Skeletal muscle cell (primary cell): ENCODE measurements at regions not wholly inside any gene's neighbourhood (a gene's known extent, or its start where the extent isn't known, plus 50 kb on each side); places are given as distances from the start of the nearest gene placed in this dataset.
A peak's percentile ranks its signal among the peaks of the same experiment; 100 is the strongest.
"Not testable (repeated sequence)": the region's sequence is repeated elsewhere in the genome, so short reads cannot be mapped to it uniquely, and the experiment has no call there.

Experiments used
- DNase-seq: peaks from one replicate; pipeline ENCODE4 v3.0.0-alpha.2; 2010; ENCODE audit warnings: low read depth
- H3K4me3 ChIP-seq: 2 replicates; pipeline ENCODE4 v1.5.1; 2011; ENCODE audit warnings: low read depth, mild to moderate bottlenecking, control low read depth, low read length, moderate library complexity

GRCh38 chr6:82501901-82502300 lies 138.3 kb downstream of the TPBG start:
- DNase-seq, H3K4me3 ChIP-seq: not testable (repeated sequence)

- DNase-seq: peak; percentile 16
These were observed 142.9 kb downstream of the TPBG start for GRCh38 chr6:82506526-82506925.

GRCh38 chr6:82507112-82507511 lies 143.5 kb downstream of the TPBG start:
- no peak for DNase-seq
- no peak overlapping the region for H3K4me3 ChIP-seq

More at GRCh38 chr6:82506526-82506925, 142.9 kb downstream of the TPBG start:
- no peak overlapping the region for H3K4me3 ChIP-seq

DNA sequence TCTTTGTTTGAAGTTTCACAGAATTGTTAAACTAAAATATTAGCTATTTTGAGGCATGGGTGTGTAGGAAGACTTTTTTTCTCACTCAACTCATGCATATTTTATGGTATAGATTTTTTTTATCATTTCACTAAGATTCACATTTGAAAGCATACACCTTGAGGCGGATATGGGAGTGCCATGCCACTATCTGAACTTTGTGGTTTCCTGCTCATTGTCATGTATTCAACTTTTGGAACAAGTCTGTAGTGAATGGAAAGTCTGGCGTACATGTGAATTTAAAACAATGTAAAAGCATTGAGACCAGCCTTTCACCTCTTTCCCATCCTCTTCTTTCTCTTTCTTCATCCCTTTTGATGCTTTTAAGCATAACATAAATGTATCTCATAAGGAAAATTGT lies 147.9 kb downstream of the TPBG start:
- no peak for DNase-seq
- no peak overlapping the region for H3K4me3 ChIP-seq

GRCh38 chr6:82517896-82518295 lies 154.3 kb downstream of the TPBG start:
- DNase-seq, H3K4me3 ChIP-seq: not testable (repeated sequence)

DNA sequence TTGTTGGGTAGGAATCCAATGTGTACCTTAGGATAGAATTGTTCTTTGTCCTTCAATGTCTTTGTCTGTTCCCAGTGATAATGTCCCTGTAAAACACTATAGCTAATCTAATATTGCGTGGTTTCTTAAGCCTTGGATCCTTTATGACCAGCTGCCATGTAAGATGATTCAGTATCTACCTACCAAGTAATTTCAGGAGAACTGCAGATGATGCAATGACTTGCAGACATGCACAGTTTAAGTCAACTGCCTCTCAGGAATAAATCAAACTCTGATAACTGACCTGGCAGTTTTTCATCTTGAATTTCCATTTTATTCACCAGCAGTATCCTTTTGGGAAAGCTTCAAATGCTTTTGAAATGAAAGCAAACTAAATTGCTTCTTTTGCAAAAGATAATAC lies 157.8 kb downstream of the TPBG start:
- peak; percentile 41 for DNase-seq

GRCh38 chr6:82521861-82522260 lies 158.2 kb downstream of the TPBG start:
- no peak overlapping the region for H3K4me3 ChIP-seq
- DNase-seq: no peak

More for the DNA sequence above, 157.8 kb downstream of the TPBG start:
- H3K4me3 ChIP-seq: no peak overlapping the region

DNA sequence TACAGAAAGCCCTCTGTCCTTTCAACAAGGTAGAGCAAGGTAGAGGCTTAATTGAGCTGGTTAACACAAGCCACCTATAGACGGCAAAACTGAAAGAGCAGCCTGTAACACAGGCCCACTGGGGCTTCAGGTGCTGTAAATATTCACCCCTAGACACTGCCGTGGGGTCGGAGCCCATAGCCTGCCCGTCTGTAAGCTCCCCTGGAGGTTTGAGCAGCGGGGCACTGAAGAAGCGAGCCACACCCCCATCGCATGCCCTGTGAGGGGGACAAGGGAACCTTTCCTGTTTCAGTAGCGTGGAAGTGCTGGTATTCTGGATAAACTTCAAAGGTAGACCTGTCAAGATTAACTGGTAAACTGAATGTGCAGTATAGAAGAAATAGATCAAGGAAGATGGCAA lies 160.4 kb downstream of the TPBG start:
- H3K4me3 ChIP-seq: no peak overlapping the region
- no peak for DNase-seq

DNA sequence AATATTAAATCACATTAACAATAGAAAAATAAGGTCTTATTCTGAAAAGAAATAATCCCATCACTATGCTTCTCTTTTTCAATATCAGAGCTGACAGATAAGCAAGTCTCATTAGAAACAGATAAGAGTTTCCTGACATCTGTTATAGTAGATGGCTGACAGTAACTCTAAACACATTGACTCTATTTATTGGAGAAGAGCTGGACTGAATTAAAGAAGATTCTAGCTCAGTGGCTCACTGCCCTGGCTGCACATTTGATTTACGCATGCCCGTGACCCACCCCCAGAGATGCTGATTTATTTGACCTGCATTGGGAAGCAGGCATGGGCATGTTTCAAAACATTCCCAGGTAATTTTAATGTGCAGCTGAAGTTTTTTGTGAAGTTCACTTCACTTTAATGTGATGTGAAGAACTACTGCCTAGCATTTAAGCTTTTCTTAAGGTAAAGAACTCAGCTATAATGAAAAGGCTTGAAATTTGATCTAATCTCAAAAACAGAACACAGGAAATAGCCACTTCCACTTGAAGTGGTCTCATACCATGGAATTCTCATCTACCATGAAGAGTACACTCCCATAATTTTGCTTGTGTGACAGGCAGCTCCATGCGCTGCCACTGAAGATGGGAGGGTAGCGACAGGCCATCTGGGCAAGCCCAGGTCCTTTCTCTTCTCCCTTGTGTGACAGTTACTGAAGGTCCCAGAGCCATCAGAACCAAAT lies 162.3 kb downstream of the TPBG start:
- H3K4me3 ChIP-seq: no peak overlapping the region
- no peak for DNase-seq

GRCh38 chr6:82529960-82530460 lies 166.4 kb downstream of the TPBG start:
- not testable (repeated sequence) for H3K4me3 ChIP-seq, DNase-seq

DNA sequence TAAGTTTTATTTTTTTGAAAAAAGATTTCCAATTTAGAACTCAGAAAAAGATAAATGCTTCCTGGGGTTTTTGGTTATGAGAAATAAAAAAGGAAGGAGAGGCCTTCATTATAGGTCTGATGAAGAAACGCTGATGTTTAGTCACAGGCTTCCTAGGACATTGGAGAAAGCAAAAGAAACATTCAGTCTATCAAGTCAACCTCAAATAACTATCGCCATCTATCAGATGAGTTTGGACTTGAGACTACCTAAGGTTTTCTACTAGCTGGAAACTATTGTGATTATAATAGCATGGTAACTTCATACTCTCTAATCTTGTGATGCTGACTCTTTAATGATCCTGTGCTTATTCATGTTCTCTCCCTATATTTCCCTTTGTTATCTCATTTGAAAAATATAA lies 171.3 kb downstream of the TPBG start:
- no peak overlapping the region for H3K4me3 ChIP-seq
- DNase-seq: no peak

GRCh38 chr6:82549480-82549879 lies 185.9 kb downstream of the TPBG start:
- not testable (repeated sequence) for H3K4me3 ChIP-seq, DNase-seq

GRCh38 chr6:82551311-82551710 lies 187.7 kb downstream of the TPBG start:
- not testable (repeated sequence) for H3K4me3 ChIP-seq, DNase-seq

DNA sequence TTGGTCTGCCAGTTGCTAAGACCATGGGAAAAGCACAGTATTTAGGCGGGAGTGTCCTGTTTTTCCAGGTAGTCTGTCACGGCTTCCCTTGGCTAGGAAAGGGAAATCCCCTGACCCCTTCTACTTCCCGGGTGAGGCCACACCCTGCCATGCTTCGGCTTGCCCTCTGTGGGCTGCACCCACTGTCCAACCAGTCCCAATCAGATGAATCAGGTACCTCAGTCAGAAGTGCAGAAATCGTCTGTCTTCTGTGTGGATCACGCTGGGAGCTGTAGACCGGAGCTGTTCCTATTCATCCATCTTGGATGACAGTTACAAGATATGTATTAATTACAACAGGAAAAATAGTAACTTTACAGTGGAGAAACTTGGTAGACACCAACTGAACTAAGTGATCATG lies 188.2 kb downstream of the TPBG start:
- H3K4me3 ChIP-seq: no peak overlapping the region
- no peak for DNase-seq

DNA sequence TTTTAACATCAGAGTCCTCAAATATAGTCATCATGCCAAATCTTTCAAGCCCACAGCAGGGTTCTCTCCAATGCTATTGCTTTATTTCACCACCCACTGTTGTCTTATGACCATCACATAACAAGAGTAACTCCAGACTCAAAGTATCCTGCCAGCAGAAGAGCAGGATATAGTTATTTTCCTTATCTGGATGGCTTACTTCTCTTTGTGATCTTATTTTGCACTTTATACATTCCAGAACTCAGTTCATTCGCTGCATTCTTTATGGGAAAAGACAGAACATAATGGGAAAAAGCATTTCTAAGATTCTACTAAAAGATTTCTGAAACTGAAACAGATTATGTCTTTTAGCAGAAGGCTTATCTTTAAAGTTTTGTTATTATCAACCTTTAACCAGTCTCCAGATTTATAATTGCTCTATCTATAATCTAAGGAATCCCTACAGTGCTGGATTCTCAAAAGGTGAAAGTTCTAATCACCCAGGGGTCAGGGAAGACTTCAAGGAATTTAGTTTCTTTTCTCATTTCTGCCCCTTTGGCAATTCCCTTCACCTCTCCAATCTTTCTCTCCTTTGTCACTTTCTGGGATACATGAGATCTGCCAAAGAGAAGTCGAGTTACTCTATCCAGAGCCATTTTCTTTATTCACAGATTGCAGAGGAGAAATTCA lies 190.4 kb downstream of the TPBG start:
- DNase-seq: no peak
- no peak overlapping the region for H3K4me3 ChIP-seq

DNA sequence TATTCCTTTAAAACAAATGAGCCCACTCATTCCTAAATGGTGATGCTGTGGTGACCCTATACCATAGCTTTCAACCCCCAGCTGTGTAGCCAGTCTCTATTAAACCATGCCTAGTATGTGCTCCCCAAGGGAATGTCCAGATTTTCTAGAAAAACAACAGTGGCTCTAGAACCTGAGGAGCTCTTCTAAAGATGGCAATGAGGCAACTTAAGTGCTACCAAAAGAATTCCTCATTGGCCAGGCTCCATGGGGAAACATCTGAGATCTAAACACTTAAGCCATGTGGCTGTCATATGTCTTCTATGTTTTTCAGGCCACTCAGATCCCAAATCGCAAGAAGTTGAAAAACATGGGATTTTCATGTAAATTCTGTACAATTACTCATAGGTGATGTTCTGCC lies 191.0 kb downstream of the TPBG start:
- no peak overlapping the region for H3K4me3 ChIP-seq
- DNase-seq: no peak

DNA sequence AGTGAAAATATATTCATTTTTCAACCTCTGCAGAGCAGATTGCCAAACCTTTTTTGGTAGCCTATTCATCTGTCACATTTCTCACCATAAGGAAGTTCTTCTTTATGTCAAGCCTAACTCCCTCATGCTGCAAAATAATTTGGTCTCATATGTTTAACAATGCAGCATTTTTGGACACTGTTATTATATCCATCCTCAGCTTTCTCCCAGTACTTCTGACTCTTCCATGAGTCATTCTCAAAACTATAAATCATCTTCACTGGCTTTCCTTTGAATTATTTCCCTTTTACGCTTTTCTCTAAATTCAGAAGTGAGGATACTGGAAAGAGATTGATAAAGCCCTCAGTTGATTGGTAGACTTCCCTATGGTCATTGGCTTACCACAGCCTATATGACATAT lies 192.2 kb downstream of the TPBG start:
- H3K4me3 ChIP-seq: no peak overlapping the region
- DNase-seq: no peak

DNA sequence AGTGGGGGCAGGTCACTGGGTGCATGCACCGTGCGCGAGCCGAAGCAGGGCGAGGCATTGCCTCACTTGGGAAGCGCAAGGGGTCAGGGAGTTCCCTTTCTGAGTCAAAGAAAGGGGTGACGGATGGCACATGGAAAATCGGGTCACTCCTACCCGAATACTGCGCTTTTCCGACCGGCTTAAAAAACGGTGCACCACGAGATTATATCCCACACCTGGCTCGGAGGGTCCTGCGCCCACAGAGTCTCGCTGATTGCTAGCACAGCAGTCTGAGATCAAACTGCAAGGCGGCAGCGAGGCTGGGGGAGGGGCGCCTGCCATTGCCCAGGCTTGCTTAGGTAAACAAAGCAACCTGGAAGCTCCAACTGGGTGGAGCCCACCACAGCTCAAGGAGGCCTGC lies 194.9 kb downstream of the TPBG start:
- H3K4me3 ChIP-seq, DNase-seq: not testable (repeated sequence)

GRCh38 chr6:82567621-82568020 lies 204.0 kb downstream of the TPBG start:
- no peak for DNase-seq
- H3K4me3 ChIP-seq: no peak overlapping the region

DNA sequence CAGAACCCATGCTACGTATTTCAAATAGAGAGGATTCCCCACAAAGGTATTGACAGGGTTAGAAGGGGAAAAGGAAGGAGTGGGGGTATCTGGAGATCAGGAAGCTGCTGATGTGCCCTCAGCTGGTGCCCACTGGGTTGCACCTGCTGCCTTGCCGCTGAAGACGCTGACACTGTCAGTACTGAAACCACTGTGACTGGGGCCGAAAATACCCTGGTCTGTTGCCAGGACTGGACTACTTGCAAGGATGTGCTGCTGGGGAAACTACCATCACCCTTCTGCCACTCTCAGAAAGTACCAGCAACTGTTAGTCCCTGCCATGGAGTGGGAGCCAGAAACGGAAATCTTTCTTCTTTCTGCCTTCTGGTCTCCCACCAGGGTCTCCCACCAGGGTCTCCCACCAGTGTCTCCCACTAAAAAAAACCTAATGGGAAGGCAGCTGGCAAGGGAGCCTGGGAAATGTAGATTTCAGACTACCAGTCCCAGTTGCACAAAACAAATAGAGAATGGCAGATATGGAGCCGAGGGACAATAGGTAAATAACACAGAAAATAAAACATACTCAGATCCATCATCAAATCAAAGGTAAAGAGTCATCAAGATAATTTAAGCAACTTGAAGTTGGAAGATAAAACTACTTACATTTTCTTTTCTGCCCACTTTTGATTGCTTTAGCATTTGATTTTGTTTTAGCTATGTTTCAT lies 204.8 kb downstream of the TPBG start:
- no peak overlapping the region for H3K4me3 ChIP-seq
- DNase-seq: no peak
